IMR-90 (cell line): ENCODE measurements at regions not wholly inside any gene's neighbourhood (a gene's known extent, or its start where the extent isn't known, plus 50 kb on each side); places are given as distances from the start of the nearest gene placed in this dataset.

Source experiments
- ATAC-seq: fragments of 200-7000 bp; cut with Tn5 transposase; 2 replicates; pipeline ENCODE4 v1.9.1; 2020; ENCODE audit warnings: low read depth, mild to moderate bottlenecking, moderate library complexity
- BruUV-seq: library from RNA; stranded (reverse); fragments of 400-500 nt; replicated peaks from 2 replicates; lab custom pipeline; 2021; lab: Mats Ljungman, UMichigan
- CTCF ChIA-PET: fragments of 300-600 bp; formaldehyde crosslinking; extraction: SDS; loops from one replicate; lab custom pipeline; 2021; ENCODE audit warnings: antibody characterized with exemption; lab: Yijun Ruan, JAX
- POLR2A ChIA-PET: fragments of 300-600 bp; sonication (Branson Sonifier 250); formaldehyde crosslinking; loops from one replicate; lab custom pipeline; 2022; ENCODE audit warnings: antibody characterized with exemption; ENCODE audit not compliant: unreplicated experiment; lab: Charles Lee
- DNase-seq: peaks from one replicate; pipeline ENCODE4 v3.0.0; 2013
- H2AFZ ChIP-seq: replicated peaks from 2 replicates; pipeline ENCODE3; 2013; ENCODE audit warnings: low read length, mild to moderate bottlenecking; ENCODE audit not compliant: poor library complexity
- H2AK5ac ChIP-seq: 2 replicates; pipeline ENCODE4 v1.6.1; 2013; ENCODE audit warnings: low read depth, low read length, inconsistent platforms
- H2AK9ac ChIP-seq: replicated peaks from 2 replicates; pipeline ENCODE3; 2013; ENCODE audit warnings: mild to moderate bottlenecking, low read depth, low read length, moderate library complexity; ENCODE audit not compliant: poor library complexity
- H2BK120ac ChIP-seq: 2 replicates; pipeline ENCODE4 v1.6.1; 2013; ENCODE audit warnings: low read depth, low read length, inconsistent platforms
- H2BK15ac ChIP-seq: 3 replicates; pipeline ENCODE4 v1.6.1; 2013; ENCODE audit warnings: low read depth, low read length, inconsistent platforms
- H2BK20ac ChIP-seq: 2 replicates; pipeline ENCODE4 v1.6.1; 2013; ENCODE audit warnings: low read depth, mild to moderate bottlenecking, inconsistent platforms, low read length, moderate library complexity
- H2BK5ac ChIP-seq: 2 replicates; pipeline ENCODE4 v1.6.1; 2013; ENCODE audit warnings: mild to moderate bottlenecking, low read depth, low read length, inconsistent platforms; ENCODE audit not compliant: poor library complexity, severe bottlenecking
- H3K14ac ChIP-seq: replicated peaks from 2 replicates; pipeline ENCODE4 v1.6.1; 2013; ENCODE audit warnings: low read depth, low read length, inconsistent platforms
- H3K18ac ChIP-seq: 2 replicates; pipeline ENCODE4 v1.6.1; 2013; ENCODE audit warnings: low read depth, low read length, control low read depth
- H3K23ac ChIP-seq: 2 replicates; pipeline ENCODE4 v1.6.1; 2013; ENCODE audit warnings: low read depth, low read length, inconsistent platforms
- H3K27ac ChIP-seq: 2 replicates; pipeline ENCODE4 v1.5.1; 2013; ENCODE audit warnings: mild to moderate bottlenecking, control low read depth, low read length; ENCODE audit not compliant: insufficient read depth
- H3K27me3 ChIP-seq: 2 replicates; pipeline ENCODE4 v1.6.1; 2013; ENCODE audit warnings: low read length; ENCODE audit not compliant: control insufficient read depth, insufficient read depth
- H3K36me3 ChIP-seq: 2 replicates; pipeline ENCODE4 v1.6.1; 2013; ENCODE audit warnings: low read length, mixed read lengths; ENCODE audit not compliant: control insufficient read depth, insufficient read depth
- H3K4ac ChIP-seq: 2 replicates; pipeline ENCODE4 v1.6.1; 2013; ENCODE audit warnings: low read depth, low read length, inconsistent platforms
- H3K4me1 ChIP-seq: 2 replicates; pipeline ENCODE4 v1.6.1; 2013; ENCODE audit warnings: low read length, mixed read lengths; ENCODE audit not compliant: control insufficient read depth, insufficient read depth
- H3K4me2 ChIP-seq: 2 replicates; pipeline ENCODE4 v1.6.1; 2013; ENCODE audit warnings: low read depth, mild to moderate bottlenecking, control low read depth, low read length, moderate library complexity
- H3K4me3 ChIP-seq: 2 replicates; pipeline ENCODE4 v1.5.1; 2013; ENCODE audit warnings: low read depth, mild to moderate bottlenecking, control low read depth, low read length, moderate library complexity; ENCODE audit not compliant: insufficient read depth
- H3K56ac ChIP-seq: 2 replicates; pipeline ENCODE4 v1.6.1; 2013; ENCODE audit warnings: low read length, inconsistent platforms; ENCODE audit not compliant: insufficient read depth; ENCODE audit errors: extremely low read depth
- H3K79me1 ChIP-seq, 2 experiments: 2 replicates each; pipeline ENCODE4 v1.6.1; 2013; ENCODE audit warnings: low read length in 2 of 2, inconsistent platforms in 1 of 2, low read depth in 1 of 2
- H3K9ac ChIP-seq: 2 replicates; pipeline ENCODE4 v1.6.1; 2013; ENCODE audit warnings: low read depth, low read length, control low read depth
- H3K9me1 ChIP-seq: 2 replicates; pipeline ENCODE4 v1.6.1; 2013; ENCODE audit warnings: low read length, inconsistent platforms; ENCODE audit not compliant: insufficient read depth
- H3K9me3 ChIP-seq: 2 replicates; pipeline ENCODE4 v1.6.1; 2013; ENCODE audit warnings: low read length; ENCODE audit not compliant: control insufficient read depth, insufficient read depth
- H4K20me1 ChIP-seq: 2 replicates; pipeline ENCODE4 v1.6.1; 2013; ENCODE audit warnings: low read length, inconsistent platforms; ENCODE audit not compliant: insufficient read depth
- H4K5ac ChIP-seq: 2 replicates; pipeline ENCODE4 v1.6.1; 2013; ENCODE audit warnings: mild to moderate bottlenecking, low read depth, low read length, control low read depth
- H4K8ac ChIP-seq, 2 experiments: 2 replicates each; pipeline ENCODE4 v1.6.1; 2013; ENCODE audit warnings: low read depth in 2 of 2, low read length in 2 of 2, control low read depth in 1 of 2, inconsistent platforms in 1 of 2
- H4K91ac ChIP-seq: 2 replicates; pipeline ENCODE4 v1.6.1; 2013; ENCODE audit warnings: low read depth, low read length, inconsistent platforms; ENCODE audit not compliant: insufficient read depth
- CHD1 ChIP-seq: IDR thresholded peaks from 2 replicates; pipeline ENCODE4 v1.6.1; 2012; ENCODE audit warnings: low read depth, low read length, improper control_type of control experiment
- FOS ChIP-seq: fragments of 150-350 bp; IDR thresholded peaks from 2 replicates; pipeline ENCODE4 v1.6.1; 2016; ENCODE audit warnings: low read depth, low read length
- MAFK ChIP-seq: IDR thresholded peaks from 2 replicates; pipeline ENCODE4 v1.6.1; 2012; ENCODE audit warnings: low read depth, low read length, improper control_type of control experiment
- NFE2L2 ChIP-seq: fragments of 150-350 bp; IDR thresholded peaks from 2 replicates; pipeline ENCODE4 v1.6.1; 2016; ENCODE audit warnings: low read depth, mild to moderate bottlenecking, low read length
- RAD21 ChIP-seq: IDR thresholded peaks from 2 replicates; pipeline ENCODE4 v1.6.1; 2012; ENCODE audit warnings: low read length, improper control_type of control experiment
- RCOR1 ChIP-seq: IDR thresholded peaks from 2 replicates; pipeline ENCODE4 v1.6.1; 2012; ENCODE audit warnings: mild to moderate bottlenecking, low read length, improper control_type of control experiment; ENCODE audit not compliant: insufficient replicate concordance
- WGBS, 2 experiments: methylation state at CpG; one replicate each; pipeline versions ENCODE4 v1.1.5 to v1.1.7; 2013; ENCODE audit warnings: missing lambda C conversion rate in 2 of 2; ENCODE audit not compliant: insufficient read length in 1 of 2; ENCODE audit errors: extremely low coverage in 2 of 2; 5-methylcytosine and 5-hydroxymethylcytosine counted together
- dilution Hi-C: fragments of 300-500 bp; cut with HindIII; formaldehyde crosslinking; loops from one replicate; pipeline ENCODE4 v1.14.3; 2018; ENCODE audit warnings: low sequenced_read_pairs; ENCODE audit not compliant: unreplicated experiment
- in situ Hi-C: fragments of 300-500 bp; cut with MboI; formaldehyde crosslinking; loops from 3 replicates; pipeline ENCODE4 v1.14.3; 2019; ENCODE audit warnings: low sequenced_read_pairs, inconsistent platforms, mixed read lengths
- intact Hi-C: fragments of 100-400 bp; cut with micrococcal nuclease; formaldehyde crosslinking; loops from 2 replicates; pipeline ENCODE4 v1.10.0; 2022

DNA sequence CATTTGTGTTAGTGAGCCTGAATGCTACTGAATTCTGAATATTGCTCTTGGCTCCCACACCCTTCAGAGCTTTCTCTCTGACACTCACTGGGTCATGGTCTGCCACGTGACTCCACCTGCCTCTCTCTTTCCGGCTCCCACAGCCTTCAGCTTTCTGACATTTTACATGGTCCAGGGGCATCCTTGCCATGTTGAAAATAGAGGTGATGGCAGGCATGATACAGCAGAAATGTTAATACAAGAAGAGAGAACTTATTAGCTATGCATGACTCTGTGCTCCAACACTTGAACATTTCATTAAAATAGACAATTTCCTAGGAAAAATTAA, 90.3 kb upstream of the CLDN5 start:
- Histone ChIP-seq H4K20me1 (no peaks in the 10 kb centered on the region), H4K8ac (no peak overlapping the region), H3K4me2 (no peak overlapping the region), H3K4me1 (no peaks in the 10 kb centered on the region), H3K36me3 (no peaks in the 10 kb centered on the region), H3K27me3 (peaks cover 50% of the 10 kb centered on the region), H3K4ac (no peak overlapping the region), H3K27ac (no peak overlapping the region), H2AK5ac (no peak overlapping the region), H2AK9ac (no peak overlapping the region), H4K5ac (no peak overlapping the region), H3K9me3 (no peaks in the 10 kb centered on the region), H3K23ac (no peak overlapping the region), H2BK20ac (no peak overlapping the region), H3K79me1 (no peaks in the 10 kb centered on the region), H2BK120ac (no peak overlapping the region), H2BK5ac (no peak overlapping the region), H2AFZ (no peak overlapping the region), H3K14ac (no peak overlapping the region), H3K18ac (no peak overlapping the region), H3K4me3 (no peak overlapping the region), H2BK15ac (no peak overlapping the region), H3K9ac (no peak overlapping the region), H3K56ac (no peak overlapping the region), H4K91ac (no peak overlapping the region), H3K9me1 (no peaks in the 10 kb centered on the region)
- ATAC-seq (no peak), DNase-seq (no peak)
- CTCF ChIA-PET = no interaction called here
- TF ChIP-seq RAD21 = no peak
- TF ChIP-seq MAFK = no peak
- no peak for TF ChIP-seq CHD1
- no peak for TF ChIP-seq FOS
- TF ChIP-seq NFE2L2 = no peak
- TF ChIP-seq RCOR1 = no peak
- WGBS, 2 experiments = 40% methylated on average over 1 of the region's 2 CpGs; no CpG with 5 or more reads in 1 of the 2 experiments
- no TSS peak for BruUV-seq
- dilution Hi-C loops = no loop called here
- POLR2A ChIA-PET = no interaction called here
- in situ Hi-C loops = no loop called here
- intact Hi-C loops = no loop called here
